Right hindlimb (tissue), 1 donor: ENCODE measurements at regions not wholly inside any gene's neighbourhood (a gene's known extent, or its start where the extent isn't known, plus 50 kb on each side); places are given as distances from the start of the nearest gene placed in this dataset.

Experiments used
- DNase-seq: peaks from one replicate; pipeline ENCODE4 v3.0.0-alpha.2; 2018

DNA sequence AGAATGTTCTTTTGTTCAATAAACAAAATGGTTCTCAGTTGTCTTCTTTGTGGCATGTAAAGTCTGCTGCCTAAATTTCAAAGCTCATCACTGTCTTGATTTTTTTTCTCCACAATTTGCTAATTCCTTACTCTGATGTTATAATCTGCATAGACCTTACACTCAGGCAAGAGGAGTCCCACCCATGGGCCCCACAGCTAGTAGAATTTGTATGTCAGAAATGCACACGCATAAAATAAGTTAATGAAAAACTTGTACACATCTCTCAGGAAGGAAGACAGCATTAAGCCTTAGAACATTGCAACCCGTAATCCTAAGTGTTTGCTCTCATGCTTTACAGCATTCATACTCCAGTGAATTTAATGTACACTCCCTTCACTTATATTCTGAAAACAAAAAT lies 280.8 kb downstream of the ATXN7L3B start:
- DNase-seq, result no peak

DNA sequence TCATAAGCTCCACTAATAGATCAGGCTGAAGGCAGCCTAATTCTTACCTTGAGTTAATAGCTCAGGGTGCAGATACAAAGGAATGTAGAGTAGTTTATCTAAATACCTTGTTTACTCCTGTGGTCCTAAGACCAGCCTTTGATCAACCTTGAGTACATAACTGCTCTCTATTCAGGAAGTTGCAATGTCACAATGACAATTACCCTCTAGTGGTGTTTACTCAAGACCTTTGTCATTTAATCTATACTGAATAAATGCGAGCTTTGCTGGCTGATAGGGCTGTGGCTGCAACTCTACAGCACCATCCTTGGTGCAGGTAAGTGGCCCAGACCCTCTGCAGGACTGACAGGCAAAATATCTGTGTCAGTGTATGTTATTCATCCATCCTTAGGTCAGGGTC lies 282.7 kb downstream of the ATXN7L3B start:
- DNase-seq, result no peak

DNA sequence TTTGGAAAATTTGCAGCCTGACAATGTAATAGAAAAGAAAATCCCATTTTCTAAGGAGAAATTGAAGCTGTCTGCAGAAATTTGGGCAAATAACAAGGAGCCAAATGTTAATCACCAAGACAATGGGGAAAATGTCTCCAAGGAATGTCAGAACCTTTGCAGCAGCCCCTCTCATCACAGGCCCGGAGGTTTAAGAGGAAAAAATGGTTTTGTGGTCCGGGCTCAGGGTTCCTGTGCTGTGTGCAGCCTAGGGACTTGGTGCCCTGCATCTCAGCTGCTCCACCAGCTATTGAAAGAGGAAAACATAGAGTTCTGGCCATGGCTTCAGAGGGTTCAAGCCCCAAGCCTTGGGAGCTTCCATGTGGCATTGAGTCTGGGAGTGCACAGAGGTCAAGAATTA lies 298.9 kb downstream of the ATXN7L3B start:
- DNase-seq, result no peak

DNA sequence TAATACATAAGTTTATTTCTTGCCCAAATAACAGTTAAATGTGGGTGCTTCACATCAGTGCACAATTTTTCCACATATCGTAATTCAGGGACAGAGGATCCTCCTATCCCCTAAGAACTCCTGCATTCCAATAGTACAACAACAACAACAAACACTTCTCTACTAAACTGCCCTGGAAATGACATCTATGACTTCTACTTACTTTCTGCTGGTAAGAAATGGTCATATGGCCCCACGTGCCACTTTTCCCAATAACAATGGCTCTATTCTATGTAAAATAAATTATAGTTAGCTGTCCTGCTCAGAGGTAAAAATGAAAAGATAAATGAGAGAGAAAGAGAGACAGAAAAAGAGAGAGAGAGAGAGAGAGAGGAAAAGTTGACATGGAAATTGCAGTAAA lies 308.5 kb downstream of the ATXN7L3B start:
- no peak for DNase-seq

DNA sequence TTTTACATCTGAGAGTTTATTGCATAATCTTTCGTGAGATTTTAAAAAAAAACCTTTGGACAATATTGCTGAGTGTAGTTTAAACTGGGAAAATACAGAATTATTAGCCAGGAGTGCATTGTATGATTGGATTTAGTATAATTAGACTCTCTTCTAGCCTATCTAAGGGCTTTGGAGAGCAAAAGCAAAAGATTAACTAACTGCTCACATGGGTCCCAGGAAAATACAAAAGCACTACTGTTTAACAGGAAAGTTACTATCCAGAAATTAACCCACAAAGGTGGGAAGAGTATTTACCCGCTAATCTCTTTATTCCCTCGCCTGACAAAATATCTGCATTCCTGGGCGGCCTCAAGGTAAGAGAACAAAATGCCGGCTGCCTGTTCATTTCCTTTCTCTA lies 309.5 kb downstream of the ATXN7L3B start:
- DNase-seq, result no peak

DNA sequence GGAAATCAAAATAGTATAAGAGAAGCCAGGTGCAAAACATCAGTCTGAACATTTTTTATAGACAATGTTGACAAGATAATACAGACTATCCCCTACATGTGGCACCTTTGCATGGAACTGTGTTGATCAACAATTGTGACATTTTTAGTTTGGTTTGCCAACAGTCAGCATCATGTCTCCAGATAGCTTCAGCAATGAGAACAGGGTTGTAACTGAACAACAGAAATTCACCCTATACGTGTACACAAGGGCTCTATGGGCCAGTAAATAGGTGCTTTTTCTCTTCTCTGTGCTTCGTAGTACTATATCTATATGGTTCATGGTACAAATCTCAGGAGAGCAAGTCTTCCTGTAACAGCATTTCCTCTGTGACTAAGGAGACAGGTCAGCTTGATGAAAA lies 310.4 kb downstream of the ATXN7L3B start:
- DNase-seq, result no peak

DNA sequence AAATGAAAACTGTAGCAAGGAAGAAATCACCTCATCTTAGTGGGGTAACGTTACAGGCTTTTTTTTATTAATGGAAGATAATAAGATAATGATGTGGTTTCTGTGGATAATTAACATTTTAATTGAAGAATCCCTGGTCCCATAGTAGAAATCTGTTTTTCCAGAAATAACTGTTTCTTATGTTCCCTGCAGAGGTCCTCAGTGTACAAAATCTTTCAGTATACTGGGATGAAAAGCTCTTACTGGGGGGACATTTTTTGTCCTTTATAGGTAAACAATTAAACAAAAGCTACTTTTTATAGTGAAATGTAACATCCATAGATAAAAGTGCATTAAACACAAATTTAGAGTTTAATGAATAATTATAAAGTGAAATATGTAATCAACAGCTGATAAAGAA lies 312.2 kb downstream of the ATXN7L3B start:
- no peak for DNase-seq

DNA sequence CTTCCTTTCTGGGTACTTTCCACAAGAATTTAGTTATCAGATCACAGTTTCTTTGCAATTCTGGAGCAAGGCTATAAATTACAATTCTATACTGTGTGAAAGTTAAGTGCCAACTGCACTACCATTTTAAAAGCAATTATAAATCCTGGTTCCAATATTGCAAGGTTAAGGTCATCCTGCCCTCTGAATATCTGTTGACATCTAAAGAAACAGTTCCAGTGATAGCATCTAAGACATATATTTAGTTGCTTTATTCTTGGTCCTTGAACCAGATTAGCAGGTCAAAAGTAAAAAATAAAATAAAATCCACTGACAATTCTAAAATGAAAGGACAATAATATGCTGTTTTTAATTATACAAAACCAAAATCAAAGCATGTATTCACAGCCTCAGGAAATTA lies 334.2 kb downstream of the ATXN7L3B start:
- DNase-seq, result no peak

DNA sequence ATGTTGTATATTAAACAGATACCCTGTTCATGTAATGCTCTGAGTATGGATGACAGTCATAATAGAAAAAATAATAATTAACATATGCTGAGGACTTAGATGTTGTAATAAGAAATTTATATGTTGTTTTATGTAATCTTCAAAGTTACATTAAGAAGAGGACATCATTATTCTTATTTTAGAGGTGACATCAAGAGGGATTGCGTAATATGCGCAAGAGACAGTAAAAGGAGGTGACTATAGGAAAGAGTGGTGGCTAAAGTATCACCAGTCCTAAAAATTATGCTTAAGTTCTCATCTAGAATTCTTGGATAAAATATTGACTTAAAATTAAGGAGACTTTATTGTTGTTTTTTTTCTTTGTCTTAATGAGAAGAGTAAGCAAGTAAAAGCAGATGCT lies 323.9 kb downstream of the KCNC2 start:
- no peak for DNase-seq

DNA sequence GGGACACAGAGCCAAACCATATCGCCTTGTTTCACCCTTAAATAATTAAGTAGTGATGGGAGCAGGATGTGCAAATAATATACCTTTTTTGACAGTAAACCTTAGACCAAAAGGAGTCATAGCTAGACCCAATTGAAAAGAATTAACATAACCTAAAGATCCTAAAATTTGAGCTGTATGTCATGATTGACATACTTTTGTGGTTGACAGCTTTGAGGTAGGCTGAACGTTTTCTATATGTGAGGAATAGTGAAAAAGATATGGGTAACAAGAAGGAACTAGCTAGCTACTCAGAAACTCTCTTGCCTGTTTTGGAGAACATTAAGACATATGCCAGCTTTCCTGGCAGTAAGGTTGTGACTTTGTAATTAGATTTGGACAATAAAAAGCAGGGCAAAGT lies 320.6 kb downstream of the KCNC2 start:
- no peak for DNase-seq

DNA sequence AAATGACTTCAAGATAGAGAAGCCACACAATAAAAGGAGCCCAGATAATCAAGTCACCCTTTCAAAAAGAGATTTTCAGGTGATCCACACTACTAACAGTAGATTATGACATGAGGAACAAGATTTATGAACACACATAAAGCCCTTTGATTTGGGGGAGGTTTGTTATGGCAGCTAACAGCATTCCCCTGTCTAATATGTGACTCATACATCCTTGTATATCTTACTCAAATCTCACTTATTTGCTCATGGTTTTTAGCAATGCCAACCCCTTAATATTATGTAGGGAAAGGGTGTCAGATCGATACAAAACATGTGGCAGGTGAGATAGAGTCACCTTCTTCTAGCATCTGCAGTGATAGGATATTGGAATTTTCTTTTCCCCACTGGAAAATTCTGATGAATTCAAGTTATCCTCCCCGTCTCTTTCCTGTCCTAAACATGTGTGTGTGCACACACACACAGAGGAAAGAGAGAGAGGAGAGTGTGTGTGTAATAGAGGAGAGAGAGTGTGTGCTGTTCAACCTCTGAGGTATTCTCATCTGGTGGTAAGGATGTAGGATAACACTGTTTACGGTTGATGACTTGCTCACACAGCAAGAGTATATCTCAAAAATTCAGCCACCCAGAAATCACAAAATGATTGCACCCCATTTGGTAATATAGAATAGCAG lies 319.9 kb downstream of the KCNC2 start:
- DNase-seq, result no peak

DNA sequence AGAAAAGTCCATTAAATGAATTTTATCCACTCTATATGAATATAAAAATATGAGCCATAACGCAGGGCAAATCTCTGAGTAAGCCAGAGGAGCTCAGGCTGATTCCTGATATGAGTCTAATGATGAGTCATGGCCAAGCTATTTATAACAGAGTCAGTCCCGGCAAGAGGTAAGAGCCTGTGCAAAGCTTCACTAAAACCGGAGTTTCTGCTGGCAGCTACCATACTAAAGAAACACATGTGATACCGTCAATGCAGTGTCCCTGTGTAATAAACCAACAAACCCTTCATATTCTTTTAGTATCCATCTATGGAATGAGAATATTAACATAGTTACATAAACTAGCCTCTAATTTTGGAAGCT lies 319.4 kb downstream of the KCNC2 start:
- no peak for DNase-seq

DNA sequence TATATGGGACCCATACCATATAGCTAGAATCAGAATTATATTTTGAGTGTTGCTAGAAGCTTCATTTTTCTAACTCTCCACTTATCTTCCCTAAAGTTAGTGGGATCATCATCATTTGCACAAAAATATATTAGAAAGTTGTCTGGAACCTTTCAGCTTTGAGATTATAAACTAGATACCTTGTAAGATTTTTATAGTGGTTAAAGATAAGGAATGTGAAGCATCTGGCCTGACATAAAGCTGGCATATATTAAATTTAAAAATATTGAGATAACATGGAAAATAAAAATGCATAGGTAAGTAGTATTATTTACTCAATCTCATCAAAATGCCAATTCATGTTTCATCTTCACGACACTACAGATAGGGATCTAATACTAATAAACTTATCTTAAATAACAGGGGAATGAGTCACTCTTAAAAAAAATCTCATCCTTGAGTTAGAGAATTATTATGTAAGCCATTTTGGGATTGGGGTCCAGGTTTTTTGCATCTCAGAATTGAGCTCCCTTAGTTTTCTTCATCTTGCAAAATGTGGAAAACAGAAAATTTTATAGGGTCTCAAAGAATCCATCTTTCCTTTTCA lies 318.5 kb downstream of the KCNC2 start:
- no peak for DNase-seq

DNA sequence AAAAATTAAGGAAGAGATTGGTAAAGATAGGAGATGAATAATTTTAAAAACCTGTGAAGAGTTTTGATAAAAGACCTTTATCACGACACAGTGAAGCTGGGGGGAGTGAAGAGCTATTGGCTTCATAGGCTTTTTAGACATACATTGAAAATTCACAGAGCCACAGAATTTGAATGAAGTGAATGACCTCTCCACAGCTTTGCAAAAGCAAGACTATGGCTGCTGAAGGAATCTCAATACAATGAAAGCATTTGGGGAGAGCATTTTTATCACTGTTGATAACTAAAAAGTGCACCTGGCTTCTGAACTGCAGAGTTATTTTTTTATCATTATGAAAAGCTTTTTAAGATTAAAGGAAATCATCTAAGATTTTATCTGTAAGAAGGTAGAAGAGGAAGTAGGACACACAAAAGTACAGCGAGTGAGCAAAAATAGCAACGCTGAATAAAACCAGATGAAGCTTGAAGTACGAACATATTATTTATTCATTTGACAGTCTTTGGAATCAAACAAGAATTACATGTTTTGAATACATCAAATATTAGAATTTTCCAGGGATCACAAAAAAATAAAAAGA lies 317.5 kb downstream of the KCNC2 start:
- DNase-seq, result no peak

DNA sequence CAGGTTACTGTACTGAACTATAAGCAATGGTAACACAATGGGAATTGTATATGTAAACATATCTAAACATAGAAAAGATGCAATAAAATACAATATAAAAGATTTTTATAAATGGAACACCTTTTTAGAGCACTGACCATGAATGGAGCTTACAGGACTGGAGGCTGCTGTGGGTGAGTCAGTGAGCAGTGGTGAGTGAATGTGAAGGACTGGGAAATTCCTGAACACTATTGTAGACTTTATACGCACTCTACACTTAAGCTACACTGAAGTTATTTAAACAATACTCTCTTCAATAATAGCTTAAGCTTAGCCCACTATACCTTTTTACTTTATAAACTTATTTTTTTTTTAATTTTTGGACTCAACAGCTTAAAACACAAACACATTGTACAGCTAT lies 313.5 kb downstream of the KCNC2 start:
- no peak for DNase-seq

DNA sequence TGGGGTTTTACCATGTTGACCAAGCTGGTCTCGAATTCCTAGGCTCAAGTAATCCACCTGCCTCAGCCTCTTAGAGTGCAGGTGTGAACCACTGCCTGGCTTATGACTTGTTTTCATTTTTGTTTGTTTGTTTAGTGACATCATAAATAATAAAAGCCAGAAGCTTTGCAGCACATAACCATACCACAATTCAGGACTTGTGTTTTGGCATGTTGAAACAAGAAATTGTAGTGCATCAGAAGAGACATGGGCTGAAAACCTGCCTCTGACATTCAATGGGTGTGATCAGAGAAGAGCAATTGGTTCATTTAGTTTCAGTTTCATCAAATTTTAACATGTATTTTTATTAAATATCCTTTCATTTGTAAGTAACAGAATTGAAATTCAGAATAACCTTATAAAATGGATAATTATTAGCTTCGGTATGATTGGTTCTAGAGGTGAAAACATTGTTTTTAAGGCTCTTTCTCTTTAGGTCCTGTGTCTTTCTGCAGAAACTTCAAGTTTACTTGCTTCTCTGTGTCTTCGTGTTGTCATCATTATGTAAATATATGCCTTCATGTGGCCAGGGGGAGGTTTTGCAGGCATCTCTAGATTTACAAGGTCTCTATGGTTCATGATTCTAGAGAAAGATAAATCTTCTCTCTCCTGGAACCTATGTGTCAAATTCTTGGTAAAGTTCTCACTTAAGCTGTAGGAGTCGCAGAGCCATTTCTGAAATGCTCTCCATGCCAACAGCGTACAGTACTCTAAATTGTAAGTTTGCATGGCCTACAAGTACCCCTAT lies 312.0 kb downstream of the KCNC2 start:
- no peak for DNase-seq

DNA sequence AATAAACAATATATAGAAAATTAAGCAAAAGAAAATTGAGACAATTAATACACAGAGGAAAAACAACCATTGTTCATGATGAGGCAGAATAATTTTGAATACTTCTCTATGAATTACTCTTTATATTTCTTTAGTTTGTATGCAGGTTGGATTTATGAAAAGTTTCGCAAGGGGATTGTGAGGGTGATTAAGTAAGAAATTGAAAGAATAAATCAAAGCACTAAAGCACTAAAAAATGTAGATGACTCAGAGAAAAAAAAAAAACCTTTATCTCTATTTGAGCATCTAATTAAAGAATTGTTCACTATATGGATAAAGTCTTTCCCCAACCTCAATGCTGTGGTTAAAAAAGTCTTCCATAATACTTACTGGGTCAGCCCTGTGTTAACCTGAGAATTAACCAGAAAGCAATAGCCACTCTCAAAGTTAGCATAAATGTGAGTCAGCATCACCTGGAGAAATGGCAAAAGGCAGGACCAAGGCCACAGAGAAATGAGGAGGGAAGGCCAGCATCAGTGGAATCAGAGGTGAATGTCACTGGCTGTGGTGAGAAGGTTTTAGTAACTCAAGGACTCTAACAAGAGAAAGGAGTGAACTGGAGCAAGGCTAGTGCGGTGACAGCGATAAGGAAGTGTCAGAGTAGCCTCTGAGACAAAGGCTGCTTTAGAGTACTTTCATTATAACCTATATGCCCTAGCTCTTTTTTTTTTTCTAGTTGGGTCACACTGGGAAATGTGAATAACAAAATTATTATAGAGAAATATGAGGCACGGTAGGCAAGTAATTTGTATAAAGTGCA lies 310.4 kb downstream of the KCNC2 start:
- DNase-seq, result no peak

DNA sequence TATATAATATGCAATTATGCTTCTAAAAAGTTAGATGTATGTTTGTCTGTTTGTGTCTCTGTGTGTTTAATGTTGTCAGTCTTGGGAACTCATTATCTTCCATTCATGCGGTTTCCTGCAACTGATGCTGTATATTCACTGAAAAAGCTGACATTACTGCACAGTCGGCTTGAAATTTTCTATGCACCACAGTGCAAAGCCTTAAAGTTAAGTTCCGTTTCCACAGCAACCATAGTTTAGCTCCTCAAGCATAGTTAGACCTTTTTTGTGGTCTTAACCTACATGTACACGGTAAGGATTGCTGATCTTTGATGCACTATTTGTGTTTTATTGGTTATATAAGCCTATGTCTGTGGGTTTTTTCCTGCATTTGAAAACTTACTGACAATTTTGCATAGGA lies 309.4 kb downstream of the KCNC2 start:
- no peak for DNase-seq

DNA sequence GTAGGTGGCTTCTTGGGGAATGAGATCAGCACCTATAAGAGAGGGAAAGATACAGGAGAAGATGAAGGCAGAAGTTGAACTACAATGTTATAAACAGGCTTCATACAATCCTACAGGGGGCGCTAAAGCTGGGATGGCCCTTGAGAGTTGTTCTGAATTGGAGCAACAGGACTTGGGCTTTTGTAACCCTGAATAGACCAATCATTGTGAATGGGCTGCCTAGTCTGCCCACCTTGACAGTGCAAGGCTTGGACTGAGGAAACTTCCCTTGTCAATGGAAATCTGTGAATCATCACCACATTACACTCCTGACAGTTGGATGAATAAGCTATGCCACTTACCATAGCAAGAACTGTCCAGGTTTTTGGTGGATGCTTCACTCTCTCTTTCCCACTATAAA lies 306.1 kb downstream of the KCNC2 start:
- no peak for DNase-seq

DNA sequence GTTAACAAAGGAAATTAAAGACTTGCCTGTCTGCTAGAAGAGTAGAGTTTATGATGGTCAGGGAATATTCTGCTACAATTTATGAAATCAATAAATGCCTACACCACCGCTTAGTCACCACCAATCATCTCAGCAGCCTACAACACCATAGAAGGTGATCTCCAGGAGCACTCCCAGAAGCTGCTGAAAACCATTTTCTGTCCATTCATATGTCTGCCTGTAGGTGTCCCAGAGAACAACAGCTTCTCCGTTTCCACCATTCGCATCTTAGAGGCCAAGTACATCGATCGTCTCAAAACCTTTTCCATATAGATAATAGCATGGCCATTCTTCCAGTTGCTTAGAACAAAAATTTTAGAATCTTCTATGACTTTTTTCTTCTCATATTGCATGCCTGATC lies 303.4 kb downstream of the KCNC2 start:
- no peak for DNase-seq

DNA sequence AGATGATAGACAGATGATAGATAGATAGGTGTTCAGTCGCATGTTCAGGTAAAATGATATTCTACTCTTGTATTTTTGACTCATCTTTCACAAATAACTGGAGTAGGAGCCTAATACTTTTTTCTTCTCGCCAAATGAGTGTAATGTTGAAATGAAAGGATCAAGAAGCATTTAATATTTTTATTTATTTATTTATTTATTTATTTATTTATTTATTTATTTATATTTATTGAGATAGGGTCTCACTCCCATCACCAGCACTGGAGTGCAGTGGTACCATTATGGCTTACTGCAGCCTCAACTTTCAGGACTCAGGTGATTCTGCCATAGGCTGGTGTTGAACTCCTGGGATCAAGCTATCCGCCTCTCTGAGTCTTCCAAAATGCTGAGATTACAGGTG lies 298.8 kb downstream of the KCNC2 start:
- no peak for DNase-seq

DNA sequence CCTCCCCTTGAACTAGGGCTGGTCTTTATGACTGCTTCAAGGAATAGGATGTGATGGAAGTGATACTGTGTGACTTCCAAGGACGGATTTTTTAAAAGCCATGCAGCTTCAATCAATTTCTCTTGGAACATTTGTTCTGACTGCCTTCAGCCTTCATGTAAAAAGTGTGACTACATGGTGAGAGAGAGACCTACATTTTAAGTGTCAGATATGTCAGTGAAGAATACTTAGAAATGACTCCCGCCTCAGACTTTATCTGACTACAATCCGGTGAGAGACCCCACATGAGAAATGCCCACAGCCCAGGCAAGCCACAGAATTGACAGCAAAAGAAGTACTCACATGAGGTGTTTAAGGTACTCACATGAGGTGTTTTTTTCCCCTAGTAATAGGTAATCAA lies 295.3 kb downstream of the KCNC2 start:
- DNase-seq, result no peak

DNA sequence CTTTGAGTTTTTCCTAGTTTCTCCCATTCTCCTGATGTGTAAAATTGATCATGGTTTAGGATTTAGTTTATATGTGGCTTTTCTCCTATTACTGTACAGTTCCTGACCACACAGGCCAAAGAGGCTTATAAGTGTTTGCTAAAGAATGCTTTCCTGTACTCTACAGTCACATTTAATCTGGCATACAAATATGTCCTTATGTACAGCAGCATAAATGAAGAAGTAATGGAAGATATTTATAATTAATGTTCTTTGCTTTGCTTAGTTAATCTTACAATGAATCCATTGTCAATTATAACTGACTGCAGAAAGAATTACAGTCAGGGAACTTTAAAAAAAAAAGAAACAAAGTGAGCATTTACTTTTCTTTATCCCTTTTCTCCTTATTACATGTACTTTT lies 293.9 kb downstream of the KCNC2 start:
- no peak for DNase-seq
